Caco-2 (cell line): ENCODE measurements at regions not wholly inside any gene's neighbourhood (a gene's known extent, or its start where the extent isn't known, plus 50 kb on each side); places are given as distances from the start of the nearest gene placed in this dataset.

Source experiments
- BruUV-seq: library from RNA; stranded (reverse); fragments of 400-500 nt; replicated peaks from 2 replicates; lab custom pipeline; 2021; lab: Mats Ljungman, UMichigan
- CTCF ChIA-PET: fragments of 300-600 bp; sonication (Branson Sonifier 250); formaldehyde crosslinking; loops from one replicate; lab custom pipeline; 2022; ENCODE audit warnings: antibody characterized with exemption; lab: Charles Lee
- POLR2A ChIA-PET: fragments of 300-600 bp; sonication (Branson Sonifier 250); formaldehyde crosslinking; loops from one replicate; lab custom pipeline; 2022; ENCODE audit warnings: antibody characterized with exemption; lab: Charles Lee
- DNase-seq, 2 experiments: peaks; one replicate each; pipeline versions ENCODE4 v3.0.0 to v3.0.0-alpha.2; 2020 to 2022
- H3K27me3 ChIP-seq: replicated peaks from 2 replicates; pipeline ENCODE4 v1.6.0; 2011; ENCODE audit warnings: low read length; ENCODE audit not compliant: control insufficient read depth, insufficient read depth
- H3K36me3 ChIP-seq: 2 replicates; pipeline ENCODE4 v1.5.1; 2011; ENCODE audit warnings: low read length; ENCODE audit not compliant: control insufficient read depth, insufficient read depth
- H3K4me1 ChIP-seq: fragments of 250-450 bp; sonication (Bioruptor Pico); 2 replicates; pipeline ENCODE4 v1.5.1; 2020; ENCODE audit warnings: mild to moderate bottlenecking
- H3K4me3 ChIP-seq: 2 replicates; pipeline ENCODE4 v1.5.1; 2011; ENCODE audit warnings: low read depth, mild to moderate bottlenecking, control low read depth, low read length
- H3K9me3 ChIP-seq: fragments of 250-450 bp; sonication (Bioruptor Pico); 2 replicates; pipeline ENCODE4 v1.5.1; 2020; ENCODE audit warnings: mild to moderate bottlenecking, moderate library complexity
- H3K27ac Mint-ChIP-seq: one replicate; pipeline ENCODE4 v1.8.0; 2022; ENCODE audit warnings: mixed read lengths; ENCODE audit not compliant: unreplicated experiment
- H3K27me3 Mint-ChIP-seq: one replicate; pipeline ENCODE4 v1.8.0; 2022; ENCODE audit warnings: mixed read lengths; ENCODE audit not compliant: insufficient read depth, unreplicated experiment
- H3K36me3 Mint-ChIP-seq: one replicate; pipeline ENCODE4 v1.8.0; 2022; ENCODE audit warnings: mild to moderate bottlenecking, mixed read lengths; ENCODE audit not compliant: insufficient read depth, unreplicated experiment
- H3K4me1 Mint-ChIP-seq: one replicate; pipeline ENCODE4 v1.8.0; 2022; ENCODE audit warnings: low read depth, mixed read lengths; ENCODE audit not compliant: unreplicated experiment
- H3K4me3 Mint-ChIP-seq: one replicate; pipeline ENCODE4 v1.8.0; 2022; ENCODE audit warnings: mild to moderate bottlenecking, moderate library complexity, mixed read lengths; ENCODE audit not compliant: unreplicated experiment
- H3K9me3 Mint-ChIP-seq: one replicate; pipeline ENCODE4 v1.8.0; 2022; ENCODE audit warnings: mixed read lengths; ENCODE audit not compliant: unreplicated experiment
- intact Hi-C: fragments of 100-400 bp; cut with micrococcal nuclease; formaldehyde crosslinking; loops from one replicate; pipeline ENCODE4 v1.10.0; 2022; ENCODE audit not compliant: unreplicated experiment
- TF ChIP-seq, protein P1 (sequence below), 2 experiments: fragments of 200-600 bp in 1 of 2; IDR thresholded peaks; 1 replicate in 1 of 2; 2 replicates in 1 of 2; pipeline versions ENCODE4 v1.5.1 to v1.8.0; 2011 to 2022; ENCODE audit warnings: antibody characterized with exemption in 1 of 2, control low read depth in 1 of 2, inconsistent platforms in 1 of 2, low read depth in 1 of 2, low read length in 1 of 2, mild to moderate bottlenecking in 1 of 2, moderate library complexity in 1 of 2; ENCODE audit not compliant: insufficient read depth in 1 of 2, severe bottlenecking in 1 of 2, unreplicated experiment in 1 of 2

DNA sequence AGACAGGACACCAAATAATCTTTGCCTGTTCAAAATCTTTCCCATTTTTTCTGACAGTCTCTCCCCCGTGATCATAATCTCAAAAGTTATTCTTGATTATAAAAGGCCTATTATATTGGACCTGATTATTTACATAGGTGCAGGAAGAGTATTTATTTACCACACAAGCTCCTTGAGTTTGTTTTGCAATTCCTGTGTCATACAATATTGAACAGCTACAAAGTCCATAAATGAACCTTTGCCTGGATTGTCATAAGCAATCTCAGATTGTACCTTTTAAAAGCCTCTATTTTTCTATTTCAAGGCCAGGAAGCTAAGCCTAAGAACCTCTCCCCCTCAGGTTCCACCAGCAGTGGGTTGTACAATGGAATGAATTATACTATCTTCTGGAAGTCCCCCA lies 183.9 kb upstream of the MEOX2 start:
- CTCF ChIA-PET = no interaction called here
- H3K9me3 Mint-ChIP-seq = no peaks in the 10 kb centered on the region
- intact Hi-C loops = no loop called here
- H3K4me3 ChIP-seq = no peak overlapping the region
- BruUV-seq = no TSS peak
- no peaks in the 10 kb centered on the region for H3K27me3 Mint-ChIP-seq
- TF ChIP-seq, protein P1, sequence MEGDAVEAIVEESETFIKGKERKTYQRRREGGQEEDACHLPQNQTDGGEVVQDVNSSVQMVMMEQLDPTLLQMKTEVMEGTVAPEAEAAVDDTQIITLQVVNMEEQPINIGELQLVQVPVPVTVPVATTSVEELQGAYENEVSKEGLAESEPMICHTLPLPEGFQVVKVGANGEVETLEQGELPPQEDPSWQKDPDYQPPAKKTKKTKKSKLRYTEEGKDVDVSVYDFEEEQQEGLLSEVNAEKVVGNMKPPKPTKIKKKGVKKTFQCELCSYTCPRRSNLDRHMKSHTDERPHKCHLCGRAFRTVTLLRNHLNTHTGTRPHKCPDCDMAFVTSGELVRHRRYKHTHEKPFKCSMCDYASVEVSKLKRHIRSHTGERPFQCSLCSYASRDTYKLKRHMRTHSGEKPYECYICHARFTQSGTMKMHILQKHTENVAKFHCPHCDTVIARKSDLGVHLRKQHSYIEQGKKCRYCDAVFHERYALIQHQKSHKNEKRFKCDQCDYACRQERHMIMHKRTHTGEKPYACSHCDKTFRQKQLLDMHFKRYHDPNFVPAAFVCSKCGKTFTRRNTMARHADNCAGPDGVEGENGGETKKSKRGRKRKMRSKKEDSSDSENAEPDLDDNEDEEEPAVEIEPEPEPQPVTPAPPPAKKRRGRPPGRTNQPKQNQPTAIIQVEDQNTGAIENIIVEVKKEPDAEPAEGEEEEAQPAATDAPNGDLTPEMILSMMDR (IDR thresholded peaks at IDR 0.05; ENCODE audit: insufficient read depth in 1 of 2, low read depth in 1 of 2, low read length in 1 of 2, severe bottlenecking in 1 of 2, unreplicated experiment in 1 of 2) = no peak
- H3K9me3 ChIP-seq = no peaks in the 10 kb centered on the region
- H3K36me3 ChIP-seq = no peaks in the 10 kb centered on the region
- H3K27me3 ChIP-seq = no peaks in the 10 kb centered on the region
- peaks cover 8% of the 10 kb centered on the region for H3K4me1 Mint-ChIP-seq
- DNase-seq = no peak
- no peaks in the 10 kb centered on the region for H3K4me1 ChIP-seq
- POLR2A ChIA-PET = no interaction called here
- no peaks in the 10 kb centered on the region for H3K36me3 Mint-ChIP-seq
- no peak overlapping the region for H3K4me3 Mint-ChIP-seq
- H3K27ac Mint-ChIP-seq = no peak overlapping the region

DNA sequence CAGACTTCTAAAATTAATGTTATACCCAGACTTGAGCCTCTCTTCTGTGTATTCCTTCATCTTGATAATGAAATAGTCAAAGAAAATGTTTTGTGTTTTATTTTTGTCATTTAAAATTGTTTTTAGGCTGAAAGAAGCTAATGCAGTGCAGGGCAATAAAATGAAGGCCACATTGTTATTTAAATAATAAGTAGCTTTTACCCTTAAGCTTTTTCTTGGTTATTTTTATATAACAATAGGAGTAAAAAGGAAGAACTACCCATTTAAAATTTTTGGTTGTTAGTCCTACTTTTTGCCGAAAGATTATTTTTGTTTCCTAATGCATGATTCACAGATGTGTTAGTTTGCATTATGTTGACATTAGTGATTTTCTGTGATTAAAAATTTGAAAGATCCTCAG lies 181.0 kb upstream of the MEOX2 start:
- intact Hi-C loops = no loop called here
- ChIA-PET POLR2A (no interaction called here), CTCF (no interaction called here)
- no peak overlapping the region for H3K4me3 Mint-ChIP-seq
- no peaks in the 10 kb centered on the region for H3K27me3 Mint-ChIP-seq
- H3K36me3 Mint-ChIP-seq = no peaks in the 10 kb centered on the region
- DNase-seq = no peak
- H3K4me1 Mint-ChIP-seq = peaks cover 8% of the 10 kb centered on the region
- no peak overlapping the region for H3K27ac Mint-ChIP-seq
- BruUV-seq = no TSS peak
- Histone ChIP-seq H3K4me1 (no peaks in the 10 kb centered on the region), H3K27me3 (no peaks in the 10 kb centered on the region), H3K9me3 (no peaks in the 10 kb centered on the region), H3K4me3 (no peak overlapping the region), H3K36me3 (no peaks in the 10 kb centered on the region)
- TF ChIP-seq, protein P1 (IDR thresholded peaks at IDR 0.05; ENCODE audit: insufficient read depth in 1 of 2, low read depth in 1 of 2, low read length in 1 of 2, severe bottlenecking in 1 of 2, unreplicated experiment in 1 of 2) = no peak
- no peaks in the 10 kb centered on the region for H3K9me3 Mint-ChIP-seq

DNA sequence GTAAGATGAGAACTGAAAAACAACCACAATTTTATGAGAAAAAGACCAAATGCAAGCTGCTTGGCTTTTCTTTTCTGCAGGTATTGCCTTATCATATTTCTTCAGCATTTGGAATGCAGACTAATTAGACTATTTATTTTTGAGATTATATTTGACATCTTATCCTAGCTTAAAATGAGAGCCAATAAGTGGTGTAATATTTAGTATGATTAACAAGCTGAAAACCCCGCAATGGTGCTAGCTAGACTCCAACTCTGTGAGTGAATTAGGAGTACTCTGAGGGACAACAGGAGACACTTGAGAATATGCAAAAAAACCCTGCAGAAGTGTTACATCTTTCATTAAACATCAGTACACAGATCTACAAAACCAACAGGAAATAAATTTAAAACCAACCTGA lies 180.3 kb upstream of the MEOX2 start:
- DNase-seq = no peak
- intact Hi-C loops = no loop called here
- H3K9me3 Mint-ChIP-seq = no peaks in the 10 kb centered on the region
- no peaks in the 10 kb centered on the region for H3K9me3 ChIP-seq
- no peaks in the 10 kb centered on the region for H3K36me3 ChIP-seq
- no peaks in the 10 kb centered on the region for H3K36me3 Mint-ChIP-seq
- POLR2A ChIA-PET = no interaction called here
- H3K27me3 ChIP-seq = no peaks in the 10 kb centered on the region
- no peak overlapping the region for H3K27ac Mint-ChIP-seq
- H3K27me3 Mint-ChIP-seq = no peaks in the 10 kb centered on the region
- no peaks in the 10 kb centered on the region for H3K4me1 ChIP-seq
- CTCF ChIA-PET = no interaction called here
- TF ChIP-seq, protein P1 (IDR thresholded peaks at IDR 0.05; ENCODE audit: insufficient read depth in 1 of 2, low read depth in 1 of 2, low read length in 1 of 2, severe bottlenecking in 1 of 2, unreplicated experiment in 1 of 2) = no peak
- peaks cover 8% of the 10 kb centered on the region for H3K4me1 Mint-ChIP-seq
- no peak overlapping the region for H3K4me3 ChIP-seq
- no peak overlapping the region for H3K4me3 Mint-ChIP-seq
- BruUV-seq = no TSS peak
